K562 (cell line): ENCODE measurements at regions not wholly inside any gene's neighbourhood (a gene's known extent, or its start where the extent isn't known, plus 50 kb on each side); places are given as distances from the start of the nearest gene placed in this dataset.

Experiments used
- CBX8 ChIP-seq: fragments of 200-600 bp; sonication (generic); IDR thresholded peaks from 2 replicates; pipeline ENCODE4 v1.6.1; 2012; ENCODE audit warnings: borderline replicate concordance, mixed run types, low read depth, mild to moderate bottlenecking, moderate library complexity, mixed read lengths, low read length, control low read depth, inconsistent platforms; ENCODE audit not compliant: poor library complexity, severe bottlenecking; ENCODE audit errors: extremely low read depth
- MED1 ChIP-seq: sonication (generic); formaldehyde crosslinking; IDR thresholded peaks from 2 replicates; pipeline ENCODE4 v1.8.1; 2023; ENCODE audit warnings: missing genetic modification reagents, borderline replicate concordance
- MEIS2 ChIP-seq: fragments of 450-650 bp; IDR thresholded peaks from 2 replicates; pipeline ENCODE4 v1.6.1; 2014; ENCODE audit warnings: mild to moderate bottlenecking; ENCODE audit not compliant: partially characterized antibody
- POLR2AphosphoS5 ChIP-seq: IDR thresholded peaks from 2 replicates; pipeline ENCODE4 v1.6.1; 2011; ENCODE audit warnings: mild to moderate bottlenecking, low read depth, low read length, moderate library complexity; ENCODE audit not compliant: control insufficient read depth, insufficient read depth
- POU5F1 ChIP-seq: fragments of 150-350 bp; IDR thresholded peaks from 2 replicates; pipeline ENCODE4 v1.6.1; 2014; ENCODE audit warnings: borderline replicate concordance, low read length, low read depth, mild to moderate bottlenecking; ENCODE audit not compliant: partially characterized antibody
- ZNF561 ChIP-seq: fragments of 450-650 bp; formaldehyde crosslinking; conservative IDR thresholded peaks from 2 replicates; pipeline ENCODE4 v1.4.0; 2020; ENCODE audit warnings: mild to moderate bottlenecking, moderate library complexity
- TF ChIP-seq, protein P1 (sequence below): sonication (generic); formaldehyde crosslinking; IDR thresholded peaks from 2 replicates; pipeline ENCODE4 v1.8.0; 2022; ENCODE audit warnings: mild to moderate bottlenecking, missing genetic modification reagents, borderline replicate concordance
- TF ChIP-seq, protein P2 (sequence below): sonication (generic); formaldehyde crosslinking; IDR thresholded peaks from 2 replicates; pipeline ENCODE4 v1.8.1; 2023; ENCODE audit warnings: mild to moderate bottlenecking, missing genetic modification reagents, moderate library complexity
- TF ChIP-seq, protein P3 (sequence below), 2 experiments: IDR thresholded peaks; 2 replicates each; pipeline ENCODE4 v1.6.1; 2012; ENCODE audit warnings: improper control_type of control experiment in 2 of 2, low read depth in 2 of 2, low read length in 2 of 2, borderline replicate concordance in 1 of 2
- TF ChIP-seq, protein P4 (sequence below): sonication (generic); formaldehyde crosslinking; IDR thresholded peaks from 2 replicates; pipeline ENCODE4 v1.9.0; 2022; ENCODE audit warnings: mild to moderate bottlenecking, missing genetic modification reagents

DNA sequence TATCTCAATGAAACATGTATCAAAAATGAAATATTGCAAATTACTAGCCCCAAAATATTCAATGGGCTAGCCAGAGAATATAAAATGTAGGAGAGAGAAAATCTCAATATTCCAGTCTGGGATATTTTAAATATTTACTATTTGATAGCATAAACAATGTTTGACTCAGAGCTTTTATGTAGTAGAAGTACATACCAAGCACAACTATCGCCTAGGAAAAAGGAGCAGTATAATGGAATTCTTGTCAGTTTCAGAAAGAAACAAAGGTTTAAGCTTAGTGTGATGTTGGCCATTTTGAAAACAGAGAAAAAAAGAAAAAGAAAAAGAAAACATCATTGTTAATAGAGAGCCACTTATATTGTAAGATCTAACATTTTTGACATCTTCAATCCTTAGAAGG is 1961.9 kb upstream of the CELF4 start:
- TF ChIP-seq, protein P1, sequence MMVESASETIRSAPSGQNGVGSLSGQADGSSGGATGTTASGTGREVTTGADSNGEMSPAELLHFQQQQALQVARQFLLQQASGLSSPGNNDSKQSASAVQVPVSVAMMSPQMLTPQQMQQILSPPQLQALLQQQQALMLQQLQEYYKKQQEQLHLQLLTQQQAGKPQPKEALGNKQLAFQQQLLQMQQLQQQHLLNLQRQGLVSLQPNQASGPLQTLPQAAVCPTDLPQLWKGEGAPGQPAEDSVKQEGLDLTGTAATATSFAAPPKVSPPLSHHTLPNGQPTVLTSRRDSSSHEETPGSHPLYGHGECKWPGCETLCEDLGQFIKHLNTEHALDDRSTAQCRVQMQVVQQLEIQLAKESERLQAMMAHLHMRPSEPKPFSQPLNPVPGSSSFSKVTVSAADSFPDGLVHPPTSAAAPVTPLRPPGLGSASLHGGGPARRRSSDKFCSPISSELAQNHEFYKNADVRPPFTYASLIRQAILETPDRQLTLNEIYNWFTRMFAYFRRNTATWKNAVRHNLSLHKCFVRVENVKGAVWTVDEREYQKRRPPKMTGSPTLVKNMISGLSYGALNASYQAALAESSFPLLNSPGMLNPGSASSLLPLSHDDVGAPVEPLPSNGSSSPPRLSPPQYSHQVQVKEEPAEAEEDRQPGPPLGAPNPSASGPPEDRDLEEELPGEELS (CRISPR knock-in tag) = no peak
- TF ChIP-seq CBX8 (no peak), MEIS2 (no peak), POU5F1 (no peak), ZNF561 (no peak), POLR2AphosphoS5 (no peak), MED1 (no peak)
- TF ChIP-seq, protein P2, sequence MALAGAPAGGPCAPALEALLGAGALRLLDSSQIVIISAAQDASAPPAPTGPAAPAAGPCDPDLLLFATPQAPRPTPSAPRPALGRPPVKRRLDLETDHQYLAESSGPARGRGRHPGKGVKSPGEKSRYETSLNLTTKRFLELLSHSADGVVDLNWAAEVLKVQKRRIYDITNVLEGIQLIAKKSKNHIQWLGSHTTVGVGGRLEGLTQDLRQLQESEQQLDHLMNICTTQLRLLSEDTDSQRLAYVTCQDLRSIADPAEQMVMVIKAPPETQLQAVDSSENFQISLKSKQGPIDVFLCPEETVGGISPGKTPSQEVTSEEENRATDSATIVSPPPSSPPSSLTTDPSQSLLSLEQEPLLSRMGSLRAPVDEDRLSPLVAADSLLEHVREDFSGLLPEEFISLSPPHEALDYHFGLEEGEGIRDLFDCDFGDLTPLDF (CRISPR knock-in tag) = no peak
- TF ChIP-seq, protein P3, sequence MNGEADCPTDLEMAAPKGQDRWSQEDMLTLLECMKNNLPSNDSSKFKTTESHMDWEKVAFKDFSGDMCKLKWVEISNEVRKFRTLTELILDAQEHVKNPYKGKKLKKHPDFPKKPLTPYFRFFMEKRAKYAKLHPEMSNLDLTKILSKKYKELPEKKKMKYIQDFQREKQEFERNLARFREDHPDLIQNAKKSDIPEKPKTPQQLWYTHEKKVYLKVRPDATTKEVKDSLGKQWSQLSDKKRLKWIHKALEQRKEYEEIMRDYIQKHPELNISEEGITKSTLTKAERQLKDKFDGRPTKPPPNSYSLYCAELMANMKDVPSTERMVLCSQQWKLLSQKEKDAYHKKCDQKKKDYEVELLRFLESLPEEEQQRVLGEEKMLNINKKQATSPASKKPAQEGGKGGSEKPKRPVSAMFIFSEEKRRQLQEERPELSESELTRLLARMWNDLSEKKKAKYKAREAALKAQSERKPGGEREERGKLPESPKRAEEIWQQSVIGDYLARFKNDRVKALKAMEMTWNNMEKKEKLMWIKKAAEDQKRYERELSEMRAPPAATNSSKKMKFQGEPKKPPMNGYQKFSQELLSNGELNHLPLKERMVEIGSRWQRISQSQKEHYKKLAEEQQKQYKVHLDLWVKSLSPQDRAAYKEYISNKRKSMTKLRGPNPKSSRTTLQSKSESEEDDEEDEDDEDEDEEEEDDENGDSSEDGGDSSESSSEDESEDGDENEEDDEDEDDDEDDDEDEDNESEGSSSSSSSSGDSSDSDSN (IDR thresholded peaks at IDR 0.05; ENCODE audit: borderline replicate concordance in 1 of 2, low read depth in 2 of 2, low read length in 2 of 2) = no peak
- TF ChIP-seq, protein P4, sequence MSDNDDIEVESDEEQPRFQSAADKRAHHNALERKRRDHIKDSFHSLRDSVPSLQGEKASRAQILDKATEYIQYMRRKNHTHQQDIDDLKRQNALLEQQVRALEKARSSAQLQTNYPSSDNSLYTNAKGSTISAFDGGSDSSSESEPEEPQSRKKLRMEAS (CRISPR knock-in tag) = no peak
